ENCODE measurements at regions not wholly inside any gene's neighbourhood (a gene's known extent, or its start where the extent isn't known, plus 50 kb on each side); places are given as distances from the start of the nearest gene placed in this dataset.

DNA sequence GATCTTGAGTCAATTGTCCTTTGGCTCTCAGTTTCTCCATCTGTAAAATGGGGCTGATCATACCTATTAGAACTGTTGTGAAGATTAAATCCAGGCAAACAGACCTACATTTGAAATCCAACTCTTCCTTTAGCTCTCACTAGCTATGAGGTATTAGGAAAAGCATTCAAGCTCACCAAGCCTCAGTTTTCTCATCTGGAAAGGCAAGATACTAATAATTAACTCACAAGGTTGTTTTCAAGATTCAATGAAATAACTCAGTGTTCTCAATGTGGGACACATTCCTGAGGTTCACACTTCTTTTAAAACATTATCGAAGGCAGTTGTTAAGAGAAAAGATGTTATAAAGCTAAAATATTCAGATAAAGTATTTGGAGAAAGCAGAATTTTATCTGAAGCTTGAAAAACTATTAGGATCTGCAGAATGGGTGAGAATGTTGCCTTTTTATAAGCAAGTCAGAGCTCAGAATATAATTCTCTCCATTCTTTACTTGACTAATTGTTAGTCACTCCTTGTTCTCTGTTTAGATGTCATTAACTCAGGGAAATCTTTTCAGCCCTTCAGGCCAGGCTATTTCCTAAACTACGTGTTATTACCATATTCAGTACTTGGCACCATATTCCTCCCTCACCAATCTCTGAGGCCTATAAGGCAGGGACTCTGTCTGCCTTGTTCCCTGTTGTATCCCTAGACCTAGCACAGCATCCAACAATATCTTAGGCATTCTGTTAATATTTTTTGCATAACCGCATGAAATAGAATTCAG is 72.0 kb upstream of the VAV3 start:
- TF ChIP-seq, protein P1, sequence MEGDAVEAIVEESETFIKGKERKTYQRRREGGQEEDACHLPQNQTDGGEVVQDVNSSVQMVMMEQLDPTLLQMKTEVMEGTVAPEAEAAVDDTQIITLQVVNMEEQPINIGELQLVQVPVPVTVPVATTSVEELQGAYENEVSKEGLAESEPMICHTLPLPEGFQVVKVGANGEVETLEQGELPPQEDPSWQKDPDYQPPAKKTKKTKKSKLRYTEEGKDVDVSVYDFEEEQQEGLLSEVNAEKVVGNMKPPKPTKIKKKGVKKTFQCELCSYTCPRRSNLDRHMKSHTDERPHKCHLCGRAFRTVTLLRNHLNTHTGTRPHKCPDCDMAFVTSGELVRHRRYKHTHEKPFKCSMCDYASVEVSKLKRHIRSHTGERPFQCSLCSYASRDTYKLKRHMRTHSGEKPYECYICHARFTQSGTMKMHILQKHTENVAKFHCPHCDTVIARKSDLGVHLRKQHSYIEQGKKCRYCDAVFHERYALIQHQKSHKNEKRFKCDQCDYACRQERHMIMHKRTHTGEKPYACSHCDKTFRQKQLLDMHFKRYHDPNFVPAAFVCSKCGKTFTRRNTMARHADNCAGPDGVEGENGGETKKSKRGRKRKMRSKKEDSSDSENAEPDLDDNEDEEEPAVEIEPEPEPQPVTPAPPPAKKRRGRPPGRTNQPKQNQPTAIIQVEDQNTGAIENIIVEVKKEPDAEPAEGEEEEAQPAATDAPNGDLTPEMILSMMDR (IDR thresholded peaks at IDR 0.05) = no peak
- no peak for TF ChIP-seq ZFX (IDR thresholded peaks at IDR 0.05; ENCODE audit: borderline replicate concordance)

Data from 22Rv1 (cell line).